ENCODE measurements at regions not wholly inside any gene's neighbourhood (a gene's known extent, or its start where the extent isn't known, plus 50 kb on each side); places are given as distances from the start of the nearest gene placed in this dataset.

DNA sequence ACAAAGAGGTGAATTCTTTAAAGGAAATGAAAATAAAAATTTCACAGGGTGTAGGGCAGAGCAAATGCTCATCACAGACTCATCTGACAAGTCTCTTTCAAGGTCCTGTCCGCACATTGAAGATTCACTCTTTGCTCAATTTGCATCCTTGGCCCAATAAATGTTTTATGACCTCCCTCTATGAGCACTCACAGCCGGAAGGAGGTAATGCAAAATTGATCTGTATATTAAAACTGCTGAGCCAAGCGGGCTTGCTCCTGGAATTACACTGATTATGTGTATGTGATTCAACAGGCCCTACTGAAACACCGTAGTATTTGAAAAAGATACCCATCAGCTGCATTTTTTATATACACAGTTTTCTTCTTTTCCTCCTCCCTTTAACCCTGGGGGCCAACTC, 246.8 kb downstream of the IZUMO3 start:
- no peak for TF ChIP-seq FOXM1 (CRISPR knock-in tag; IDR thresholded peaks at IDR 0.05)
- TF ChIP-seq, protein P1, sequence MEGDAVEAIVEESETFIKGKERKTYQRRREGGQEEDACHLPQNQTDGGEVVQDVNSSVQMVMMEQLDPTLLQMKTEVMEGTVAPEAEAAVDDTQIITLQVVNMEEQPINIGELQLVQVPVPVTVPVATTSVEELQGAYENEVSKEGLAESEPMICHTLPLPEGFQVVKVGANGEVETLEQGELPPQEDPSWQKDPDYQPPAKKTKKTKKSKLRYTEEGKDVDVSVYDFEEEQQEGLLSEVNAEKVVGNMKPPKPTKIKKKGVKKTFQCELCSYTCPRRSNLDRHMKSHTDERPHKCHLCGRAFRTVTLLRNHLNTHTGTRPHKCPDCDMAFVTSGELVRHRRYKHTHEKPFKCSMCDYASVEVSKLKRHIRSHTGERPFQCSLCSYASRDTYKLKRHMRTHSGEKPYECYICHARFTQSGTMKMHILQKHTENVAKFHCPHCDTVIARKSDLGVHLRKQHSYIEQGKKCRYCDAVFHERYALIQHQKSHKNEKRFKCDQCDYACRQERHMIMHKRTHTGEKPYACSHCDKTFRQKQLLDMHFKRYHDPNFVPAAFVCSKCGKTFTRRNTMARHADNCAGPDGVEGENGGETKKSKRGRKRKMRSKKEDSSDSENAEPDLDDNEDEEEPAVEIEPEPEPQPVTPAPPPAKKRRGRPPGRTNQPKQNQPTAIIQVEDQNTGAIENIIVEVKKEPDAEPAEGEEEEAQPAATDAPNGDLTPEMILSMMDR (CRISPR knock-in tag; IDR thresholded peaks at IDR 0.05) = no peak
- TF ChIP-seq, protein P2, sequence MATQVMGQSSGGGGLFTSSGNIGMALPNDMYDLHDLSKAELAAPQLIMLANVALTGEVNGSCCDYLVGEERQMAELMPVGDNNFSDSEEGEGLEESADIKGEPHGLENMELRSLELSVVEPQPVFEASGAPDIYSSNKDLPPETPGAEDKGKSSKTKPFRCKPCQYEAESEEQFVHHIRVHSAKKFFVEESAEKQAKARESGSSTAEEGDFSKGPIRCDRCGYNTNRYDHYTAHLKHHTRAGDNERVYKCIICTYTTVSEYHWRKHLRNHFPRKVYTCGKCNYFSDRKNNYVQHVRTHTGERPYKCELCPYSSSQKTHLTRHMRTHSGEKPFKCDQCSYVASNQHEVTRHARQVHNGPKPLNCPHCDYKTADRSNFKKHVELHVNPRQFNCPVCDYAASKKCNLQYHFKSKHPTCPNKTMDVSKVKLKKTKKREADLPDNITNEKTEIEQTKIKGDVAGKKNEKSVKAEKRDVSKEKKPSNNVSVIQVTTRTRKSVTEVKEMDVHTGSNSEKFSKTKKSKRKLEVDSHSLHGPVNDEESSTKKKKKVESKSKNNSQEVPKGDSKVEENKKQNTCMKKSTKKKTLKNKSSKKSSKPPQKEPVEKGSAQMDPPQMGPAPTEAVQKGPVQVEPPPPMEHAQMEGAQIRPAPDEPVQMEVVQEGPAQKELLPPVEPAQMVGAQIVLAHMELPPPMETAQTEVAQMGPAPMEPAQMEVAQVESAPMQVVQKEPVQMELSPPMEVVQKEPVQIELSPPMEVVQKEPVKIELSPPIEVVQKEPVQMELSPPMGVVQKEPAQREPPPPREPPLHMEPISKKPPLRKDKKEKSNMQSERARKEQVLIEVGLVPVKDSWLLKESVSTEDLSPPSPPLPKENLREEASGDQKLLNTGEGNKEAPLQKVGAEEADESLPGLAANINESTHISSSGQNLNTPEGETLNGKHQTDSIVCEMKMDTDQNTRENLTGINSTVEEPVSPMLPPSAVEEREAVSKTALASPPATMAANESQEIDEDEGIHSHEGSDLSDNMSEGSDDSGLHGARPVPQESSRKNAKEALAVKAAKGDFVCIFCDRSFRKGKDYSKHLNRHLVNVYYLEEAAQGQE (IDR thresholded peaks at IDR 0.05; ENCODE audit: borderline replicate concordance in 1 of 2, low read depth in 1 of 2, low read length in 2 of 2) = no peak
- no peak for TF ChIP-seq ATF1 (CRISPR knock-in tag; IDR thresholded peaks at IDR 0.05)
- TF ChIP-seq SP2 (CRISPR knock-in tag; IDR thresholded peaks at IDR 0.05) = no peak
